A673 (cell line): ENCODE measurements at regions not wholly inside any gene's neighbourhood (a gene's known extent, or its start where the extent isn't known, plus 50 kb on each side); places are given as distances from the start of the nearest gene placed in this dataset.

Experiments used
- BruUV-seq: library from RNA; stranded (reverse); fragments of 400-500 nt; replicated peaks from 2 replicates; lab custom pipeline; 2021; lab: Mats Ljungman, UMichigan
- CTCF ChIA-PET: fragments of 300-600 bp; sonication (Branson Sonifier 250); formaldehyde crosslinking; loops from one replicate; lab custom pipeline; 2022; ENCODE audit warnings: antibody characterized with exemption; lab: Charles Lee
- POLR2A ChIA-PET: fragments of 300-600 bp; sonication (Branson Sonifier 250); formaldehyde crosslinking; loops from one replicate; lab custom pipeline; 2022; ENCODE audit warnings: antibody characterized with exemption; ENCODE audit not compliant: low non-redundant PET; lab: Charles Lee
- DNase-seq: peaks from one replicate; pipeline ENCODE4 v3.0.0-alpha.2; 2015; ENCODE audit warnings: low spot score
- H3K27ac ChIP-seq: fragments of 200-600 bp; sonication (generic); 2 replicates; pipeline ENCODE4 v1.5.1; 2016; ENCODE audit warnings: mixed run types, low read depth, mild to moderate bottlenecking, mixed read lengths, antibody characterized with exemption, low read length; ENCODE audit not compliant: poor library complexity, severe bottlenecking
- H3K27me3 ChIP-seq: fragments of 200-600 bp; sonication (generic); replicated peaks from 2 replicates; pipeline ENCODE4 v1.6.1; 2017; ENCODE audit warnings: mixed run types, low read depth, mild to moderate bottlenecking, mixed read lengths, antibody characterized with exemption, low read length; ENCODE audit not compliant: insufficient read depth, poor library complexity
- H3K36me3 ChIP-seq: fragments of 200-600 bp; sonication (generic); 2 replicates; pipeline ENCODE4 v1.6.1; 2016; ENCODE audit warnings: mixed run types, mild to moderate bottlenecking, mixed read lengths, antibody characterized with exemption, low read length; ENCODE audit not compliant: insufficient read depth, poor library complexity, severe bottlenecking
- H3K4me1 ChIP-seq: fragments of 200-600 bp; sonication (generic); 2 replicates; pipeline ENCODE4 v1.6.1; 2017; ENCODE audit warnings: mixed run types, mild to moderate bottlenecking, mixed read lengths, antibody characterized with exemption, low read length; ENCODE audit not compliant: insufficient read depth, poor library complexity, severe bottlenecking
- H3K4me3 ChIP-seq: fragments of 200-600 bp; sonication (generic); 2 replicates; pipeline ENCODE4 v1.5.1; 2016; ENCODE audit warnings: low read depth, mixed run types, mild to moderate bottlenecking, mixed read lengths, low read length; ENCODE audit not compliant: poor library complexity, severe bottlenecking
- H3K9me3 ChIP-seq: fragments of 200-600 bp; sonication (generic); 2 replicates; pipeline ENCODE4 v1.6.1; 2016; ENCODE audit warnings: mixed run types, low read depth, mild to moderate bottlenecking, mixed read lengths, antibody characterized with exemption, low read length; ENCODE audit not compliant: poor library complexity, severe bottlenecking
- CTCF ChIP-seq: fragments of 300-800, 200-600 bp; sonication (generic); conservative IDR thresholded peaks from 2 replicates; pipeline ENCODE4 v1.5.1; 2017; ENCODE audit warnings: low read depth, mild to moderate bottlenecking, antibody characterized with exemption, low read length, moderate library complexity, mixed read lengths
- EZH2 ChIP-seq: fragments of 200-600 bp; sonication (generic); IDR thresholded peaks from 2 replicates; pipeline ENCODE4 v1.6.1; 2017; ENCODE audit warnings: borderline replicate concordance, low read depth, mild to moderate bottlenecking, mixed read lengths, antibody characterized with exemption, low read length; ENCODE audit not compliant: poor library complexity, severe bottlenecking
- intact Hi-C: fragments of 100-400 bp; cut with micrococcal nuclease; formaldehyde crosslinking; loops from one replicate; pipeline ENCODE4 v1.10.0; 2022; ENCODE audit not compliant: unreplicated experiment

- CTCF ChIA-PET, result no interaction called here
- no peak for DNase-seq
- intact Hi-C loops, result no loop called here
Observed at GRCh38 chr5:30764704-30765103, 428.8 kb upstream of the CDH6 start.

DNA sequence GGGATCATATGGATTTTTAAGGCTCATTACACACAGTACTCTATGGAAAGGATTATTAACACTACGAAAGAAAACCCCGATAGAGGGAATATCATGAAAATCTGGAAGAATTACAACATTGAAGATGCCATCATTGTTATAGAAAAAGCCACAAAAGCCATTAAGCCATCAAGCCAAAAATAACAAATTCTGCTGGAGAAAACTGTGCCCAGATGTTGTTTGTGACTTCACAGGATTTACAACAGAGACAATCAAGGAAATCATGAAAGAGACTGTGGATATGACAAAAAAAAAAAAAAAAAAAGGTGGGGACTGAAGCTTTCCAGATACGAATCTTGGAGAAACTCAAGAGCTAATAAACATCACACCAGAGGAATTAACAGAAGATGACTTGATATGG is 433.8 kb upstream of the CDH6 start:
- H3K4me1 ChIP-seq, result no peaks in the 10 kb centered on the region
- intact Hi-C loops, result no loop called here
- H3K36me3 ChIP-seq, result no peaks in the 10 kb centered on the region
- no TSS peak for BruUV-seq
- H3K9me3 ChIP-seq, result no peaks in the 10 kb centered on the region
- TF ChIP-seq CTCF (no peak), EZH2 (no peak)
- no peak overlapping the region for H3K4me3 ChIP-seq
- no peak for DNase-seq
- H3K27ac ChIP-seq, result no peak overlapping the region
- CTCF ChIA-PET, result no interaction called here
- H3K27me3 ChIP-seq, result no peaks in the 10 kb centered on the region
- POLR2A ChIA-PET, result no interaction called here

More at GRCh38 chr5:30764704-30765103, 428.8 kb upstream of the CDH6 start:
- Histone ChIP-seq H3K27me3 (no peaks in the 10 kb centered on the region), H3K27ac (no peak overlapping the region), H3K4me3 (no peak overlapping the region), H3K4me1 (no peaks in the 10 kb centered on the region), H3K9me3 (no peaks in the 10 kb centered on the region), H3K36me3 (no peaks in the 10 kb centered on the region)
- TF ChIP-seq EZH2 (no peak), CTCF (no peak)
- POLR2A ChIA-PET, result no interaction called here
- BruUV-seq, result no TSS peak

DNA sequence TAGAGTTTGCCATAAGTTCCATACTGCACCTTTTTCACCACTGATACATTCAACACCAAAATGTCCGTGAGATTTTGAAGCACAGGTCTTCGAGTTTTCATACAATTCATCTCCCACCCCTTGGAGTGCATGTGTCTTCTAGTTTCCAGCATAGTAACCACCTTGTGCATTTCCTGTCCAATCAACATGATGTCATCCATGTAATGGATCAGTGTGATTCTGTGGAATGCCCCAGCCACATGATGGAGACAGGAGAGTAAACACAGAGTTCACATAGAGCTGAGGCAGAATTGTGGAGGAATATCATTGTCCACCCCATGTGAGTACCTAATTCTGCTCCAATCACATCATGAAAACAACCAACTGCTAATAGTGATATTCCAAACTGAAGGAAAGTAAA is 441.5 kb upstream of the CDH6 start:
- CTCF ChIA-PET, result no interaction called here
- intact Hi-C loops, result no loop called here
- BruUV-seq, result no TSS peak

More for the DNA sequence above, 441.5 kb upstream of the CDH6 start:
- H3K36me3 ChIP-seq, result no peaks in the 10 kb centered on the region
- no peaks in the 10 kb centered on the region for H3K9me3 ChIP-seq
- no peaks in the 10 kb centered on the region for H3K4me1 ChIP-seq
- no peak for TF ChIP-seq CTCF
- no peaks in the 10 kb centered on the region for H3K27me3 ChIP-seq
- H3K27ac ChIP-seq, result no peak overlapping the region
- POLR2A ChIA-PET, result interaction anchor here (0.6 kb wide), 1 partner anchor 13 kb away, joined by 3 read pairs; no protein-coding TSS in a partner anchor
- DNase-seq, result no peak
- no peak overlapping the region for H3K4me3 ChIP-seq
